ENCODE measurements at regions not wholly inside any gene's neighbourhood (a gene's known extent, or its start where the extent isn't known, plus 50 kb on each side); places are given as distances from the start of the nearest gene placed in this dataset.

- TF ChIP-seq CTCF (IDR thresholded peaks at IDR 0.05) (no peak), POLR2A (IDR thresholded peaks at IDR 0.05) (no peak)
Observed at GRCh38 chr4:60432911-60433310, 767.2 kb upstream of the ADGRL3 start.

Measured in right lobe of liver (tissue), 4 donors.